OCI-LY1 (cell line): ENCODE measurements at regions not wholly inside any gene's neighbourhood (a gene's known extent, or its start where the extent isn't known, plus 50 kb on each side); places are given as distances from the start of the nearest gene placed in this dataset.

ENCODE experiments used
- H2AFZ ChIP-seq: fragments of 200-600 bp; sonication (generic), shearing (Covaris generic); 2 replicates; pipeline ENCODE4 v1.6.0; 2014; ENCODE audit warnings: antibody characterized with exemption, mild to moderate bottlenecking, low read length
- H3F3A ChIP-seq: fragments of 200-600 bp; sonication (generic), shearing (Covaris generic); 2 replicates; pipeline ENCODE4 v1.6.0; 2014; ENCODE audit warnings: mild to moderate bottlenecking, antibody characterized with exemption, low read length, moderate library complexity; ENCODE audit not compliant: insufficient read depth
- H3K27ac ChIP-seq: fragments of 200-600 bp; sonication (generic); 2 replicates; pipeline ENCODE4 v1.5.1; 2014; ENCODE audit warnings: low read length, mixed run types, mild to moderate bottlenecking, low read depth; ENCODE audit not compliant: poor library complexity, severe bottlenecking
- H3K27me3 ChIP-seq: fragments of 200-600 bp; sonication (generic); 2 replicates; pipeline ENCODE4 v1.6.0; 2014; ENCODE audit warnings: antibody characterized with exemption, mild to moderate bottlenecking, low read length, moderate library complexity; ENCODE audit not compliant: insufficient read depth
- H3K36me3 ChIP-seq: fragments of 200-600 bp; sonication (generic); 2 replicates; pipeline ENCODE4 v1.6.1; 2014; ENCODE audit warnings: mild to moderate bottlenecking, antibody characterized with exemption, low read length, moderate library complexity, mixed read lengths; ENCODE audit not compliant: insufficient read depth
- H3K4me1 ChIP-seq: fragments of 200-600 bp; sonication (generic); 2 replicates; pipeline ENCODE4 v1.5.1; 2014; ENCODE audit warnings: mild to moderate bottlenecking, low read length, moderate library complexity; ENCODE audit not compliant: insufficient read depth, severe bottlenecking
- H3K4me2 ChIP-seq: fragments of 200-600 bp; sonication (generic), shearing (Covaris generic); 2 replicates; pipeline ENCODE4 v1.6.1; 2014; ENCODE audit warnings: low read length
- H3K4me3 ChIP-seq: fragments of 200-600 bp; sonication (generic); 2 replicates; pipeline ENCODE4 v1.5.1; 2014; ENCODE audit warnings: low read length, low read depth, mild to moderate bottlenecking, mixed read lengths; ENCODE audit not compliant: poor library complexity, severe bottlenecking
- H3K79me2 ChIP-seq: fragments of 200-600 bp; shearing (Covaris generic); 2 replicates; pipeline ENCODE4 v1.6.1; 2016; ENCODE audit warnings: mixed run types, low read length, mixed read lengths; ENCODE audit not compliant: insufficient read depth
- H3K9ac ChIP-seq: fragments of 200-600 bp; sonication (generic), shearing (Covaris generic); 2 replicates; pipeline ENCODE4 v1.6.1; 2014; ENCODE audit warnings: mild to moderate bottlenecking, low read length, mixed read lengths
- H3K9me2 ChIP-seq: fragments of 200-600 bp; sonication (generic), shearing (Covaris generic); 2 replicates; pipeline ENCODE4 v1.6.1; 2014; ENCODE audit warnings: low read depth, mild to moderate bottlenecking, low read length, mixed read lengths
- H3K9me3 ChIP-seq: fragments of 200-600 bp; shearing (Covaris generic); 2 replicates; pipeline ENCODE4 v1.6.1; 2014; ENCODE audit warnings: low read length, mixed read lengths
- H4K20me1 ChIP-seq: fragments of 200-600 bp; sonication (generic), shearing (Covaris generic); 2 replicates; pipeline ENCODE4 v1.6.0; 2016; ENCODE audit warnings: mild to moderate bottlenecking, low read length; ENCODE audit not compliant: insufficient read depth
- EZH2 ChIP-seq: fragments of 200-600 bp; sonication (generic), shearing (Covaris generic); IDR thresholded peaks from 2 replicates; pipeline ENCODE4 v1.8.0; 2017; ENCODE audit warnings: borderline replicate concordance, mixed run types, mild to moderate bottlenecking, antibody characterized with exemption, low read length, moderate library complexity, mixed read lengths
- TF ChIP-seq, protein P1 (sequence below): fragments of 200-600 bp; sonication (generic), shearing (Covaris generic); IDR thresholded peaks from 2 replicates; pipeline ENCODE4 v1.5.1; 2017; ENCODE audit warnings: mild to moderate bottlenecking, antibody characterized with exemption, low read length, moderate library complexity, mixed read lengths

GRCh38 chr10:36837416-36837815 lies 288.0 kb upstream of the ANKRD30A start:
- H3K9me2 ChIP-seq, result no peaks in the 10 kb centered on the region
- H3K79me2 ChIP-seq, result no peaks in the 10 kb centered on the region
- H3K36me3 ChIP-seq, result no peaks in the 10 kb centered on the region
- H4K20me1 ChIP-seq, result no peaks in the 10 kb centered on the region
- TF ChIP-seq, protein P1, sequence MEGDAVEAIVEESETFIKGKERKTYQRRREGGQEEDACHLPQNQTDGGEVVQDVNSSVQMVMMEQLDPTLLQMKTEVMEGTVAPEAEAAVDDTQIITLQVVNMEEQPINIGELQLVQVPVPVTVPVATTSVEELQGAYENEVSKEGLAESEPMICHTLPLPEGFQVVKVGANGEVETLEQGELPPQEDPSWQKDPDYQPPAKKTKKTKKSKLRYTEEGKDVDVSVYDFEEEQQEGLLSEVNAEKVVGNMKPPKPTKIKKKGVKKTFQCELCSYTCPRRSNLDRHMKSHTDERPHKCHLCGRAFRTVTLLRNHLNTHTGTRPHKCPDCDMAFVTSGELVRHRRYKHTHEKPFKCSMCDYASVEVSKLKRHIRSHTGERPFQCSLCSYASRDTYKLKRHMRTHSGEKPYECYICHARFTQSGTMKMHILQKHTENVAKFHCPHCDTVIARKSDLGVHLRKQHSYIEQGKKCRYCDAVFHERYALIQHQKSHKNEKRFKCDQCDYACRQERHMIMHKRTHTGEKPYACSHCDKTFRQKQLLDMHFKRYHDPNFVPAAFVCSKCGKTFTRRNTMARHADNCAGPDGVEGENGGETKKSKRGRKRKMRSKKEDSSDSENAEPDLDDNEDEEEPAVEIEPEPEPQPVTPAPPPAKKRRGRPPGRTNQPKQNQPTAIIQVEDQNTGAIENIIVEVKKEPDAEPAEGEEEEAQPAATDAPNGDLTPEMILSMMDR, result no peak
- TF ChIP-seq EZH2, result no peak
- no peaks in the 10 kb centered on the region for H3K4me1 ChIP-seq
- no peaks in the 10 kb centered on the region for H3K27me3 ChIP-seq
- no peak overlapping the region for H3K4me3 ChIP-seq
- H3K9me3 ChIP-seq, result no peaks in the 10 kb centered on the region
- H3F3A ChIP-seq, result no peaks in the 10 kb centered on the region
- no peak overlapping the region for H3K27ac ChIP-seq
- no peak overlapping the region for H3K4me2 ChIP-seq
- H3K9ac ChIP-seq, result no peak overlapping the region
- H2AFZ ChIP-seq, result no peak overlapping the region

GRCh38 chr10:36819781-36820180 lies 305.6 kb upstream of the ANKRD30A start:
- no peaks in the 10 kb centered on the region for H3K4me1 ChIP-seq
- H3K9me3 ChIP-seq, result no peaks in the 10 kb centered on the region
- no peaks in the 10 kb centered on the region for H3K79me2 ChIP-seq
- H3K36me3 ChIP-seq, result no peaks in the 10 kb centered on the region
- H3K27me3 ChIP-seq, result no peaks in the 10 kb centered on the region
- TF ChIP-seq, protein P1, result no peak
- TF ChIP-seq EZH2, result no peak
- no peaks in the 10 kb centered on the region for H3K9me2 ChIP-seq
- no peak overlapping the region for H2AFZ ChIP-seq
- H3K9ac ChIP-seq, result no peak overlapping the region
- no peaks in the 10 kb centered on the region for H3F3A ChIP-seq
- no peak overlapping the region for H3K4me3 ChIP-seq
- no peaks in the 10 kb centered on the region for H4K20me1 ChIP-seq
- H3K4me2 ChIP-seq, result no peak overlapping the region
- no peak overlapping the region for H3K27ac ChIP-seq

- Histone ChIP-seq H3K9me3 (no peaks in the 10 kb centered on the region), H3K79me2 (no peaks in the 10 kb centered on the region), H3K9me2 (no peaks in the 10 kb centered on the region), H3K9ac (no peak overlapping the region), H3K27me3 (no peaks in the 10 kb centered on the region), H3K27ac (no peak overlapping the region), H3K4me3 (no peak overlapping the region), H3K4me2 (no peak overlapping the region), H3K4me1 (no peaks in the 10 kb centered on the region), H3F3A (no peaks in the 10 kb centered on the region), H2AFZ (no peak overlapping the region), H4K20me1 (no peaks in the 10 kb centered on the region), H3K36me3 (no peaks in the 10 kb centered on the region)
- TF ChIP-seq EZH2, result no peak
- TF ChIP-seq, protein P1, result no peak
Observed at GRCh38 chr10:36817898-36818297, 307.5 kb upstream of the ANKRD30A start.
